Neural cell (in vitro differentiated cells): ENCODE measurements at regions not wholly inside any gene's neighbourhood (a gene's known extent, or its start where the extent isn't known, plus 50 kb on each side); places are given as distances from the start of the nearest gene placed in this dataset.

Source experiments
- H2AFZ ChIP-seq: fragments of 200-600, 300-800 bp; sonication (generic), shearing (Covaris generic); 2 replicates; pipeline ENCODE4 v1.6.0; 2014; ENCODE audit warnings: low read depth, mild to moderate bottlenecking, antibody characterized with exemption, low read length, moderate library complexity
- H3F3A ChIP-seq: fragments of 200-600 bp; shearing (Covaris generic); 2 replicates; pipeline ENCODE4 v1.6.1; 2016; ENCODE audit warnings: mild to moderate bottlenecking, moderate library complexity, mixed read lengths, antibody characterized with exemption, low read length; ENCODE audit not compliant: insufficient read depth, poor library complexity, severe bottlenecking
- H3K27ac ChIP-seq: fragments of 200-600, 300-800 bp; sonication (generic), shearing (Covaris generic); 2 replicates; pipeline ENCODE4 v1.5.1; 2014; ENCODE audit warnings: mild to moderate bottlenecking, low read length, moderate library complexity
- H3K27me3 ChIP-seq: fragments of 300-800, 200-600 bp; sonication (generic), shearing (Covaris generic); 2 replicates; pipeline ENCODE4 v1.6.0; 2014; ENCODE audit warnings: mild to moderate bottlenecking, low read depth, low read length, moderate library complexity; ENCODE audit not compliant: insufficient read depth
- H3K36me3 ChIP-seq: fragments of 300-800, 200-600 bp; sonication (generic), shearing (Covaris generic); 2 replicates; pipeline ENCODE4 v1.5.1; 2014; ENCODE audit warnings: mild to moderate bottlenecking, antibody characterized with exemption, low read length, moderate library complexity; ENCODE audit not compliant: insufficient read depth
- H3K4me2 ChIP-seq: fragments of 300-800, 200-600 bp; sonication (generic), shearing (Covaris generic); 2 replicates; pipeline ENCODE4 v1.6.0; 2014; ENCODE audit warnings: mild to moderate bottlenecking, low read length
- H3K4me3 ChIP-seq: fragments of 300-800, 200-600 bp; sonication (generic), shearing (Covaris generic); 2 replicates; pipeline ENCODE4 v1.5.1; 2014; ENCODE audit warnings: mild to moderate bottlenecking, low read length, moderate library complexity
- H3K79me2 ChIP-seq: fragments of 200-600 bp; shearing (Covaris generic); replicated peaks from 2 replicates; pipeline ENCODE4 v1.6.0; 2014; ENCODE audit warnings: mild to moderate bottlenecking, low read length, moderate library complexity; ENCODE audit not compliant: insufficient read depth
- H3K9ac ChIP-seq: fragments of 300-800, 200-600 bp; sonication (generic), shearing (Covaris generic); 2 replicates; pipeline ENCODE4 v1.6.1; 2016; ENCODE audit warnings: mild to moderate bottlenecking, low read length, mixed read lengths
- H3K9me2 ChIP-seq: fragments of 200-600 bp; shearing (Covaris generic); 2 replicates; pipeline ENCODE4 v1.6.1; 2016; ENCODE audit warnings: mild to moderate bottlenecking, low read length, mixed read lengths; ENCODE audit not compliant: insufficient read depth
- H3K9me3 ChIP-seq: fragments of 200-600, 300-800 bp; sonication (generic), shearing (Covaris generic); 2 replicates; pipeline ENCODE4 v1.6.1; 2016; ENCODE audit warnings: mild to moderate bottlenecking, mixed run types, low read length, moderate library complexity, mixed read lengths
- H4K20me1 ChIP-seq: fragments of 200-600 bp; shearing (Covaris generic); 2 replicates; pipeline ENCODE4 v1.6.1; 2016; ENCODE audit warnings: mild to moderate bottlenecking, mixed run types; ENCODE audit not compliant: insufficient read depth
- EP300 ChIP-seq: fragments of 450-650 bp; conservative IDR thresholded peaks from 2 replicates; pipeline ENCODE4 v1.6.1; 2014; ENCODE audit warnings: antibody characterized with exemption, mild to moderate bottlenecking, moderate library complexity; ENCODE audit not compliant: poor library complexity, severe bottlenecking
- EZH2 ChIP-seq: fragments of 200-600, 300-800 bp; shearing (Covaris generic), sonication (generic); IDR thresholded peaks from 2 replicates; pipeline ENCODE4 v1.6.1; 2014; ENCODE audit warnings: antibody characterized with exemption, low read length, borderline replicate concordance, mild to moderate bottlenecking; ENCODE audit not compliant: insufficient read depth, poor library complexity, severe bottlenecking
- MXI1 ChIP-seq: fragments of 450-650 bp; conservative IDR thresholded peaks from 2 replicates; pipeline ENCODE4 v1.6.1; 2014; ENCODE audit warnings: antibody characterized with exemption, mild to moderate bottlenecking; ENCODE audit not compliant: poor library complexity, severe bottlenecking
- POLR2AphosphoS5 ChIP-seq: IDR thresholded peaks from 2 replicates; pipeline ENCODE4 v1.6.1; 2012
- RAD21 ChIP-seq: fragments of 450-650 bp; conservative IDR thresholded peaks from 2 replicates; pipeline ENCODE4 v1.6.1; 2014; ENCODE audit warnings: antibody characterized with exemption, mild to moderate bottlenecking, moderate library complexity
- SMC3 ChIP-seq: fragments of 450-650 bp; conservative IDR thresholded peaks from 2 replicates; pipeline ENCODE4 v1.6.1; 2014; ENCODE audit warnings: antibody characterized with exemption, mild to moderate bottlenecking, moderate library complexity; ENCODE audit not compliant: poor library complexity
- TAF1 ChIP-seq: IDR thresholded peaks from 2 replicates; pipeline ENCODE4 v1.6.1; 2012; ENCODE audit warnings: low read depth
- TF ChIP-seq, protein P1 (sequence below): IDR thresholded peaks from 2 replicates; pipeline ENCODE4 v1.6.1; 2012; ENCODE audit warnings: borderline replicate concordance
- TF ChIP-seq, protein P2 (sequence below): fragments of 450-650 bp; IDR thresholded peaks from 2 replicates; pipeline ENCODE4 v1.5.1; 2014; ENCODE audit warnings: antibody characterized with exemption, mild to moderate bottlenecking, moderate library complexity; ENCODE audit not compliant: poor library complexity, severe bottlenecking

DNA sequence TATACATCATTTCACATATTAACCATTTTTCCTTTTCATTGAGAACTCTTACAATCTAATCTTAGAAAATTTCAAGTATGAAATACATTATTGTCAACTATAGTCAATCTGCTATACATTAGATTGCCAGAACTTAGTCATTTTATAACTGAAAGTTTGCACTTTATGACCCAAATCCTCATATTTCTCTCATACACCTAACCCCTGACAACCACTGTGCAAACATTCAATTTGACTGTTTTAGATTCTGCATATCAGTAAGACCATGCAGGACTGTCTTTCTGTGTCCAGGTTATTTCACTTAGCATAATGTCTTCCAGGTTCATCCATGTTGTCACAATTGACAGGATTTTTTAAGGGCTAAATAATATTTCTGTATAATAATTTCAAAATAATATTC, 1299.0 kb upstream of the B3GALT2 start:
- H3K4me3 ChIP-seq, result no peak overlapping the region
- H3F3A ChIP-seq, result no peaks in the 10 kb centered on the region
- H3K27me3 ChIP-seq, result no peaks in the 10 kb centered on the region
- H3K27ac ChIP-seq, result no peak overlapping the region
- no peaks in the 10 kb centered on the region for H3K9me3 ChIP-seq
- H3K9me2 ChIP-seq, result no peaks in the 10 kb centered on the region
- no peak overlapping the region for H2AFZ ChIP-seq
- H3K9ac ChIP-seq, result no peak overlapping the region
- no peak for TF ChIP-seq EP300
- TF ChIP-seq, protein P1, sequence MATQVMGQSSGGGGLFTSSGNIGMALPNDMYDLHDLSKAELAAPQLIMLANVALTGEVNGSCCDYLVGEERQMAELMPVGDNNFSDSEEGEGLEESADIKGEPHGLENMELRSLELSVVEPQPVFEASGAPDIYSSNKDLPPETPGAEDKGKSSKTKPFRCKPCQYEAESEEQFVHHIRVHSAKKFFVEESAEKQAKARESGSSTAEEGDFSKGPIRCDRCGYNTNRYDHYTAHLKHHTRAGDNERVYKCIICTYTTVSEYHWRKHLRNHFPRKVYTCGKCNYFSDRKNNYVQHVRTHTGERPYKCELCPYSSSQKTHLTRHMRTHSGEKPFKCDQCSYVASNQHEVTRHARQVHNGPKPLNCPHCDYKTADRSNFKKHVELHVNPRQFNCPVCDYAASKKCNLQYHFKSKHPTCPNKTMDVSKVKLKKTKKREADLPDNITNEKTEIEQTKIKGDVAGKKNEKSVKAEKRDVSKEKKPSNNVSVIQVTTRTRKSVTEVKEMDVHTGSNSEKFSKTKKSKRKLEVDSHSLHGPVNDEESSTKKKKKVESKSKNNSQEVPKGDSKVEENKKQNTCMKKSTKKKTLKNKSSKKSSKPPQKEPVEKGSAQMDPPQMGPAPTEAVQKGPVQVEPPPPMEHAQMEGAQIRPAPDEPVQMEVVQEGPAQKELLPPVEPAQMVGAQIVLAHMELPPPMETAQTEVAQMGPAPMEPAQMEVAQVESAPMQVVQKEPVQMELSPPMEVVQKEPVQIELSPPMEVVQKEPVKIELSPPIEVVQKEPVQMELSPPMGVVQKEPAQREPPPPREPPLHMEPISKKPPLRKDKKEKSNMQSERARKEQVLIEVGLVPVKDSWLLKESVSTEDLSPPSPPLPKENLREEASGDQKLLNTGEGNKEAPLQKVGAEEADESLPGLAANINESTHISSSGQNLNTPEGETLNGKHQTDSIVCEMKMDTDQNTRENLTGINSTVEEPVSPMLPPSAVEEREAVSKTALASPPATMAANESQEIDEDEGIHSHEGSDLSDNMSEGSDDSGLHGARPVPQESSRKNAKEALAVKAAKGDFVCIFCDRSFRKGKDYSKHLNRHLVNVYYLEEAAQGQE, result no peak
- TF ChIP-seq, protein P2, sequence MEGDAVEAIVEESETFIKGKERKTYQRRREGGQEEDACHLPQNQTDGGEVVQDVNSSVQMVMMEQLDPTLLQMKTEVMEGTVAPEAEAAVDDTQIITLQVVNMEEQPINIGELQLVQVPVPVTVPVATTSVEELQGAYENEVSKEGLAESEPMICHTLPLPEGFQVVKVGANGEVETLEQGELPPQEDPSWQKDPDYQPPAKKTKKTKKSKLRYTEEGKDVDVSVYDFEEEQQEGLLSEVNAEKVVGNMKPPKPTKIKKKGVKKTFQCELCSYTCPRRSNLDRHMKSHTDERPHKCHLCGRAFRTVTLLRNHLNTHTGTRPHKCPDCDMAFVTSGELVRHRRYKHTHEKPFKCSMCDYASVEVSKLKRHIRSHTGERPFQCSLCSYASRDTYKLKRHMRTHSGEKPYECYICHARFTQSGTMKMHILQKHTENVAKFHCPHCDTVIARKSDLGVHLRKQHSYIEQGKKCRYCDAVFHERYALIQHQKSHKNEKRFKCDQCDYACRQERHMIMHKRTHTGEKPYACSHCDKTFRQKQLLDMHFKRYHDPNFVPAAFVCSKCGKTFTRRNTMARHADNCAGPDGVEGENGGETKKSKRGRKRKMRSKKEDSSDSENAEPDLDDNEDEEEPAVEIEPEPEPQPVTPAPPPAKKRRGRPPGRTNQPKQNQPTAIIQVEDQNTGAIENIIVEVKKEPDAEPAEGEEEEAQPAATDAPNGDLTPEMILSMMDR, result no peak
- no peak for TF ChIP-seq POLR2AphosphoS5
- TF ChIP-seq RAD21, result no peak
- TF ChIP-seq MXI1, result no peak
- no peak for TF ChIP-seq SMC3
- no peak for TF ChIP-seq EZH2
- no peak for TF ChIP-seq TAF1
- no peaks in the 10 kb centered on the region for H3K36me3 ChIP-seq
- H4K20me1 ChIP-seq, result no peaks in the 10 kb centered on the region
- no peaks in the 10 kb centered on the region for H3K79me2 ChIP-seq
- H3K4me2 ChIP-seq, result no peak overlapping the region

DNA sequence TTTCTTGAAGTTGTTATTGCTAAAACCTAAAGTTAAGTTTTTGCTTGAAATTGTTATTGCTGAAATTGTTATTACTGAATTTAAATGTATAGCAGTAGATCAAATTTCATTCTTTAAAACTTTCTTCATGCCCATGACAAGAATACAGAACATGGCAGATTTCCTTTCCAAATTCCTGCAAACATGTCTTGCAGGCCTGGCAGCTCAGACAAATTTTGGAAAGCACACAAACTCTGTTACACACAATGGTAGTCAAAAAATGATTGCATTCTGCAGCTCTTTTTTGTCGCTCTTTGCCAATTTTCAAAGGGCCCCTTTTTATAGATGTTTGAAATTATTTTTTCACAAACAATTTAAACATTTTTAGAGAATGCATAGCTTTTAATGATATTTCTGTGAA, 1292.3 kb upstream of the B3GALT2 start:
- Histone ChIP-seq H3F3A (no peaks in the 10 kb centered on the region), H2AFZ (no peak overlapping the region), H3K79me2 (no peaks in the 10 kb centered on the region), H3K27ac (no peak overlapping the region), H3K36me3 (no peaks in the 10 kb centered on the region), H3K4me3 (no peak overlapping the region), H3K9ac (no peak overlapping the region), H3K9me2 (no peaks in the 10 kb centered on the region), H3K27me3 (no peaks in the 10 kb centered on the region), H3K4me2 (no peak overlapping the region), H3K9me3 (no peaks in the 10 kb centered on the region), H4K20me1 (no peaks in the 10 kb centered on the region)
- TF ChIP-seq TAF1 (no peak), EZH2 (no peak), SMC3 (no peak), EP300 (no peak), POLR2AphosphoS5 (no peak), MXI1 (no peak), RAD21 (no peak)
- TF ChIP-seq, protein P1, result no peak
- TF ChIP-seq, protein P2, result no peak
